OCI-M2 (cell line): ENCODE measurements at regions not wholly inside any gene's neighbourhood (a gene's known extent, or its start where the extent isn't known, plus 50 kb on each side); places are given as distances from the start of the nearest gene placed in this dataset.

Experiments
- DNase-seq: peaks from one replicate; lab custom pipeline; 2025; ENCODE audit not compliant: unreplicated experiment; lab: John Stamatoyannopoulos, UW

DNA sequence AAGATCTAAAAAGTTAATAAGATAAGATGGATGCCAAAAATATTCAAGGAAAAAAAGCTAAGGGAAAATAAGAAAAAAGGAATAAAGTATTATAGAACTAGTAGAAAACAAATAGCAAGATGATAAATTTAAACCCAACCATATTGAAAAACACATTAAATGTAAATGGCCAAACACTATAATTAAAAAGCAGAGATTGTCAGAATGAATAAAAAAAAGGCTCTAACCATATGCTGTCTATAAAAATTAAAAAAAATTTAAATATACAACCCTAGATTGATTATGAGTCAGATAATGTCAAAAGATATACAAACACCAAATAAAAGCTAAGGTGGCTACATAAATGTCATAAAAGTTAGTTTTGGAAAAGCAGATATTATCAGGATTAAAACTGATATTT, 617.5 kb upstream of the SGCG start:
- no peak for DNase-seq

DNA sequence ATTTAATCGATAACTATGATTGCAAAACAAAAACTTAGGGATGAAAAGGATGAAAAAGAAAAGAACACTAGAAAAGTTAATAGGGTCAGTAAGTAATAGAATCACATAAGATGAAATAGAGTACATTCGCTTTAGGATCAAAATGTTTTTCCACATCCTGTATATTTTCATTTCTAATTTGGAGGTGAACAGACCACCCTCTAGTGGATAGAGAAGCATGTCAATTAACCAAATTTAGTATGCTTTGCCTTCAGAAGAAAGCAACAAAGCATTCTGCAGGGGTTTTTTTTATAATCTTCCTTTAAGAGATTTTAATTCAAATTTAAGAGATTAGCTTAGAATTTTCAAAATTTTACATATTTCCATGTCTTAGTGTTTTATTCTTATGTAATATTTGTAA, 611.0 kb upstream of the SGCG start:
- DNase-seq = no peak

DNA sequence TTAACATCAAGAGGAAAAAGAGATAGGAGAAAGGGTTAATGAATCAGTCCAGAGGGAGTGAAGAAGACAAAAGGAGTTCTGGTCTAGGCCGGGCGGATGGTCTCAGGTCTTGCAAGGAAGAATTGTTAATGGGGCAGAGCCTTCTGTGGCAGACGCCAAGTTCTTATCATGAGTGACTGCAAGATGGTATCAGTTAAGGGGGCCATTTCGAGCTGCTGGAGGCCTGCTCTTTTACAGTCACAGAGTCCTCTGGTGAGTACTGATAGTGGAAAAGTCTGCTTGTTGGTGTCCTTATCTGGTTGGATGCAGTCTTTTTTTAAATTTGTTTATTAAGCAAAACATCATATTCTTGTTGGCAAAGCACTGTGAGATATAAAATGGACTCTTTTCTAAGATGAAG, 590.9 kb upstream of the SGCG start:
- DNase-seq = no peak

DNA sequence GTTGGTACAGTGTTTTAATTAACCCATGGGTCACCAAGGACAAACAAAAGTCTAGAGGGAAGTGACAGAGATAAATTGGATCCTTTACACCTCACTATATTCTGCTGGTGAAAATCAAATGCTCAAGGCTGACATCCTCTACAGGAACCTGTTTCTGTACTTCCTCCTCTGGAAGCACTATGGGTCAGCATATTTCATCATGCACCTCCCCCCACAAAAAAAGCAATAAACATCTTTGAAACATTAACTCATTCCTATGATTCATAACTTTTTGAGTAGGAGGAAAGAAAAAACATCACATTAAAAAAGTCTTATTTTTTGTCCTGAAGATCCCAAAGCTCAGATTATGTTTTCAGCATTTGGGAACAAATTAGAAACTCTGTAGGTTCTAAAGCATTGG, 588.3 kb upstream of the SGCG start:
- DNase-seq = no peak

DNA sequence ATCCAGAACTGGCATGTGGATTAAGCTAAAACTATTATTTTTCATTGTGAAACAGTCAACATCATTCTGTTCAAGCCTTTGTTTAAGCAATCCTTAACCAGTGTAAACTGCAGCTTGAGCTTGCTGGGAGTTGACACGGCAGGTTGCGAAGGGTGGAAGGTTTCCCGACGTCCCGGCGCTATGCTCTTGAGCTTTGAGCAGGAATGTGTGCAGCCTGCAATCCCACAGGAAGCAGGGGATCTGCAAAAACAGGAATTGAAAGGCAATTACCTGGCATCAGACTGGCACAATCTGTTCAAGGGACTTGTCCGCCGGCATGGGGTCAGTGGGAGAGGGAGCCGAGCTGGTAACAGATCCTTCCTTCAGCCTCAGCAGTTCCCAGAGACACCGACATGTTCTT, 586.7 kb upstream of the SGCG start:
- no peak for DNase-seq

DNA sequence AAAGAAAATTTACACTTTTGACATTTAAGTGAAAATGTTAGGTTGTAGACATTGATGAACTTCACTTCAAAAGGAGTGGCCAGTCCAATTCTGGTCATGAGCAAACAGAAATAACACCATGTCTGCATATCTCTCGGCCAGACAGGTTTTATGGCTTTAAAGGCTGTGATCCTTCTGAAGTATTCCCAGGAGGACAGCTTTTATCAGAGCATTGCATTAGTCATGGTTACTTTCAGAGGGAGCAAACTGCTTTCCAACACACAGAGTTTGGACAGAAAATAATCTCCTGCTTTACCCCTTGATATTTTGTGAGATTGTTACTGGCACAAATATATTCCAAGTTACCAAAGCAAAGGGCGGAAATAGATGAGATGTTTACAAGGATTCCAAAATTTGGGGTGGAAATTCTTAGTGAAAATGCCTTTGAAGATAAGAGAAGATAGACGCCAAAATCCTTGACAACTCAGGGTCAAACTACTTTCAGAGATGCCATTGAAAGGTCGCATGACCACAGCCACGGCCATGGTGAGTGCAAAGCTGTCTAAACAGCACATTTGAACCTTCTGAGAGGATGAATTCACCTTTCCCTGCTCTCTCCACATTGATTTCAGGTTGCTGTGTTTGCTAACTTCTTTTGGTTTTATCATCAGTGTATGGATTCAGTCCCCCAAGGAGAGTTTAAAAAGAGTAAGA, 584.5 kb upstream of the SGCG start:
- no peak for DNase-seq

DNA sequence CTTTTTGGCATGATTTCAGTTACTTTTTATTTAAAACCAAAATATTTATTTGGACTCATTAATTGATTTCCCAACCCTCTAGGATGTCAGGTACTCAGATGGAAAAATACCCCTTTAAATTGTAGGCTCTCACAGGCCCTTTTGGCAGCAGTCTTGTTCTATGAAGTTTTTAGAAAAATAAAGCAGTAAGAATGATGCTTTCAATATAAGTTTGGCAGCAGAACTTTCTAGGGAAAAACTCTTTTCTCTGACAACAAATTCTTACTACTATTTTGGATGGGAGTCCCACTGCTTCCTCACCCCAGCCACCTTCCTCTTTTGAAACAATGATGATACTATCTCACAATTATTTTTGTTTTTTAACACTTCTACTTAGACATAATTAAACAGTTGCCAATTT, 581.6 kb upstream of the SGCG start:
- no peak for DNase-seq

DNA sequence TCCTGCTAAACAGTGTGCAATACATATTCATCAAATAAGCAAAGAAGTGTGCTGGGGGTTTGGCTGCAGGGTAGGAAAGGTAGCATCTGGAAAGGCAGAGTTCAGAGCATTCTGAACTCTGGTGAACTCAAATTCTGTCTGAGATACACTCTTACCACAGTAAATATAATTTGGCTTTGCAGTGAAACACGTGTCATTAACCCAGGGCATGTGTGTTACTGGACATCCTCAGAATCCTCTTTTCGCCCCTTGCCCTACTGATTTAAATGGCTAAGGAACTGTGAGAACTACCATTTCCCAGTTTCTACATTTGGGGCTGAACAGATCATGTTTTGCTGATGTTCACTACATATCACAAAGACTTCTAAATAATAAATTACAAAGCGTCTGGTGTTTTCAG, 562.8 kb upstream of the SGCG start:
- no peak for DNase-seq

DNA sequence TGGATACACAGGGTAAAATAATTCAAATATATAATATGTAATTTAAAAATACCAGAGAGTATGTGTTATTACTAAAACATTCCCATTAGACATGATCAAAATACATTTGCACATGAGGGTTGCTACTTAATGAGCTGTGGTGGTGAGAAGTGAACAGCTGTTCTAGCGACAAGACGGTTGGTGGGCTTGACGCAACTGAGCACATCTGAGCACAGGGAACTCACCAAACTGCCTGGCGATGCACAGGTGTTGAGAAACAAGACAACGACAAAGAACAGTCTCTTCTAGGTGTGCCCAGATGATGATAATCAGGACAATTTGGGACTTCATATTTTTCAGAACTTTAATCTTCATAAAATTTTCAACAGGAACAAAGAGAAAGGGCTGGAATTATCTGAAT, 555.1 kb upstream of the SGCG start:
- no peak for DNase-seq

DNA sequence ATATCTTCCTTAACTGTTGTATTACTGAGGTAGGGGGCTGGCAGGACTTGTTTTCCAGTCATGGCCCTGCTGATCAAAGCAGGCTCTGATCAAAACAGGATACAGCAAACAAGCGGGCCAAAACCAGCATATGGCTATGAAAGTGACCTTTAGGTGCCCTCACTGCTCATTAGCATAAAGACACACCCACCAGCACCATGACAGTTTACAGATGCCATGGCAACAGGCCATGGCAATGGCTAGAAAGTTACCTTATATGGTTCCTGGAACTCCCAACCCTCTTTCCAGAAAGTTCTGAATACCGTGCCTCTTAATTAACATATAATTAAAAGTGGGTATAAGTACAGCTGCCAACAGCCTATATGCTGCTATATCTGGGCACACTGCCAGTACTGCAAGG, 551.4 kb upstream of the SGCG start:
- DNase-seq = no peak

DNA sequence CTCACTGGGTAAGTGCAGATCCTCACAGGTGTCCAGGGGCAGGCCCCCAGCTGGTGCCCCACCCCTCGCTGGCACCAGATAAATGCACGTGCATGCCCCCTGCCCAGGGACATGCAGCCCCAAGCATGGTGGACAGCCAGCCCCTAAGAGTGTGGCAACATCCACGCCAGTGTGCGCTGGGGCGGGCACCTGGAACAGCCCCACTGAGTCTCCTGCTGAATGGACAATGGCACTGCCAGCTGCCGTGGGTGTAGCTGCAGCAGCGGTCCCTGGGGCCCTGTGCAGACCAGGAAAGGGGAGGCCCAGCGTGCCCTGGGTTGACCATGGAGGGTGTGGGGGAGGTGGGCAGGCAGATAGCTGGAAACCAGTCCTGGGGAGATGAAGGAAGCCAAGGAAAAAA, 538.7 kb upstream of the SGCG start:
- DNase-seq = no peak

DNA sequence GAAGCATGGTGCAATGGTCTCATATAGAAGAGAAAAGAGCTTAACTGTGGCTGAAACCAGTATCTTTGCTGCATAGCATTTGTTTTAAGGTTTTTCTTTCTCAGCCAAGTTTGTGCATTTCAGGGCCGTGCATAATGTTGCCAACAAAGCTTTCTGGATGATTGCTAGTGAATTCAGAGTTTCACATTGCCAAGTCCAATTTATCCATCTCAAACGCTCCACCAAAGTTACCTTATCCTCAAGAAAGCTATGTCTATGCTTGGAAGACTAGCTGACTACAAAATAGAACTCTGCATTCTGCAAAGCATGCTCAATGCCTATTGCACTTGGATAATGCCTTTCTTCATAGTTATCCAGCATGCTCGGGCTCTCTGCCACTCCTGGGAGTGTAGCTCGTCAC, 535.8 kb upstream of the SGCG start:
- DNase-seq = no peak

DNA sequence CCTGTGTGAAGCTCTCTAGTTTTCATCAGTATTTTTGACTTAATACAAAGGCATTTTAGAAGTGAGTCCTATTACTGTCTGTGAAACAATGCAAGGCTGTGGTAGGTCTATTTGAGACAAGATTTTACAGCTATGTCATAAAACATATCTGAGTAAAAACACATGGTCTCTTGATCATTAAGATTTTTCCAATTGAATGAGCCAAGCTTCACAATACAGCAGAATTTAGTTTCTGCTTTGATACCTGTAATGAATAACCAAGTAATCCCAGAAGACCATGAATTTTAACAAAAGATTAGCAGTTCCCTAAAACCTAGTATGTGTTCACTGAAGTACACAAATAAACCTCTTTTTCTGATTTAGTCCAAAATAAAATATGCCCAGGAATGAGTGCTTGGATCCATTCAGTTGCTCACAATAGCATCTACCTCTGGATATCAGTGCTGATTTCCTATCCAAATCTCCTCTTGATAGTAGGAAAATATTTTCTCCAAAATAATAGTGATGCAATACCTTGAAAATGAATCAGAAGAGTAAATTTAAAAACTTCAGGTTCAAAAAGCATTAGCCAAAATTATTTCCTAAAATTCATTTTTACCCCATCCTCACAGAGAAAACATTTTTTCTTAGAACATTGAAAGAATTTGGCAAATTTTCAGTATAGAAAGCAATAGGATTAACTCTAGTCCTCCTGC, 533.5 kb upstream of the SGCG start:
- no peak for DNase-seq

DNA sequence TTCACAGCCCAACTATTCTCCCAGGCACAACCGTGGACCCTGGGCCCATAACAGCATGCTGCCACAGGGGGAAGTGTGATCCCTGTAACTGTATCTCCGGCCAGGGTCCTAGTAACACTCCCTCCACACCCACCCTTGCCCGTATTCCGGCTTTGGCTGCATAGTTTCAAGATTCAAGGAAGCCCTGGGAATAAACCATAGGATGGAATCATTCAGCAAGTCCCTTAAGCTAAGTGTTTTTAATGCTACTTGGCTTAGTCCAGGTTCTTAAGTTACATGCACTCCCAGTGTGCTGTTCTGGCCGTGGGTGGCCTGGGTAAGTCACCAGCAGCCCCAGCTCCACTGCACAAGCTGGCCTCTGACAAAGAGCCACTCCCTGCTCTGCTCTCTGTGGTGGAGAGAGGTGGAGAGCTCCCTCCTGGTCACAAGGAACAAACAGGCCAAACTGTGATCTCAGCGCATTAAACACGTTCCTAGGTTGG, 532.4 kb upstream of the SGCG start:
- DNase-seq = no peak

DNA sequence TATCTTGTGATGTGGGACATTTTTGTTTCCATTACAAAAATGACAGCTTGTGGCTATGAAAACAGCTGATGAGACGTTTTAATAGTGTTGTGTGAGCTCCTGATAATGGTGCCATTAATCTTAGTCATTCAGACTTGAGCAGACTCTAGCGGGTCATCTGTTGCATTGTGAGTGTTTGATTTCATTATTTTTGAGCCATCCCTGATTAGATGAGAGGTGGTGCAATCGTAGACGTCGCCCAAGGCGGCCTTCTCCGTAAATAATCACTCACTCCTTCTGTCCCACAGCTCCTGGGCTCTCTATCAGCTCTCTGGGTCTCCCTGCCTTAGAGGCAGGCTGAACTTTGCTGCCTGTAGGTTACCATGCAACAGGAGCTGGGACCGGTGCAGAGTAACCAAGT, 528.0 kb upstream of the SGCG start:
- no peak for DNase-seq

DNA sequence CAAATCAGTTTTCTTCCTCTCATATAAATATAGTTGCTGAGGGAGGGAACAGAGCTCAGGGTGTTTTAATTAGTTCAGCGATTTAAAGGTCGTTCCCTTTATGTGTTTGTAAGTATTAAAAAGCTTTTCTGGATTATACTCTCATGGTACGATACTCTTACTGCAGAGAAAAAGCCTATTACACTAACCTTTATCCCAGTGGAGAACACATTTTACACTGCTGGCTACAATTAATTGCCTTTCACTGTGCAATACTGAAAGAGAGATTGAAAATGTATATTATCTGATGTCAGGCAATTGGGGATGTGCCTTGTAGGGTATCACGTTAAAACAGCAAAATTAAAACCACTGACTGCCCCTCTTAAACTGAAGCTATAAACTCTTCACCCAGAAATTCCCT, 526.9 kb upstream of the SGCG start:
- DNase-seq = no peak

DNA sequence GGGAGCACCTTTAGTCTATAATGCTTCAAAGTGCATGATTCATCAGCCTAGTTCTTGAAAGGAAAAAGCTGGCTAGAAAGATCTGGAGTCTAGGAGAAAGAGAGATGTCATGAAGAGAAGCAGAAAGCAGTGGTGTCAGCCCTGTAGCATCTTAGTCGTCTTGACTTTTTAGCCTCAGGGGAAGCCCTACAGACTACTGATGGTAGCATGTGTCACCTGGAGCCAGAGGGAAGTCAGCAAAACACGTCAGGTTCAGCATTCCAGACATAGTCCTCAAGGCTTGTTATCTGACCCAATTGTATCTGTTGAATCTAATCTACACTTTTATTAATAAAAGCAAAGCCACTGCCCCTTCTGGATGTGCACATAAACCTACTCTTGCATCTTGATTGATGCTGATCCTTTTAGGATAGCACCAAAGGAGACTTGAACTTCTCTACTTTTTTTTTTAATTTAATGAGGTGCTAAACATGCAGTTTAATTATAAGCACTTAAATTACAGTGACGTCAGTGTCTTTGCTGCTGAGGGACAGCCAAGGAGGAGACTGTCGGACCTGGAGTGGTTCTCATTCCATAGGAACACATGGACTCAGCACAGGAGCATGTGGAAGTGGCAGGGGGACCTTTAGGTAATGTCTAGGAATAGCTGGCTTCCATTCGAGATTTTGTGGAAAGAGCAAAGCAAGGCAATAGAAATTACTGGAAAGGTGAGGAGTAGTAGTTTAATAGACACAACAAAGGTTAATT, 525.5 kb upstream of the SGCG start:
- no peak for DNase-seq

DNA sequence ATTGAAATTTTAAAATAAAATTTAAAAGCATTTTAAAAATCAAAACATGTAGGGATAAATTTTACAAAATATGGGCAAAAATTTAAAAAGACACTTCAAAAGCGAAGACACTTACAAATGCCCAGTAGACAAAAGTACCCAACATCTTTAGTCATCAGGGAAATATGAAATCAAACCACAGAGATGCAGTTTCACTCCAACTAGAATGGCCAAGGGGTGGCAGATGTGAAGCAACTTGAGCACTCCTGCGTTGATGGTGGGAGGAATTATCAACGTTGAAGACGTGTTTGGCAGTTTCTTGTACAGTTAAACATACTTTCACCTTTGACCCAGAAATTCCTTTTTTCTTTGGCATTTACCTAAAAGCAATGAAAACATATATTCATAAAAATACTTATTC, 518.0 kb upstream of the SGCG start:
- no peak for DNase-seq

DNA sequence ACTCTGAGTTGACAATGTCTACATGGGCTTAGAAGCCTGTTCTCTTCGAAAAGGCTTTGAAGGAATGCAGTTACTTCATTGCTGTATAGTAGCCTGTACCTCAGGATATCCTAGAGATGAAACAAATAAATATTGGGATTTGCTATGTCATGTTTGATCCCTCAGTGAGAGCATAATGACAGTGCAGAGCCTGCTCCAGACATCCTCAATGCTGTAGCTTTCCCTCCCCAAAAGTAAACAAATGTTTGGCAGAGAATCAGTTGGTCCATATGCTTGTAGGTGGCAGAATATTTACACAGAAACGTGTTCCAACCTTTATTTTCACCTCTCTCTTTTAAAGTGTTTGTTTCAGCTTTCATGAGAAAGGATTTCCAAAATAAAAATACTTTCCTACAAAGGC, 515.3 kb upstream of the SGCG start:
- no peak for DNase-seq

DNA sequence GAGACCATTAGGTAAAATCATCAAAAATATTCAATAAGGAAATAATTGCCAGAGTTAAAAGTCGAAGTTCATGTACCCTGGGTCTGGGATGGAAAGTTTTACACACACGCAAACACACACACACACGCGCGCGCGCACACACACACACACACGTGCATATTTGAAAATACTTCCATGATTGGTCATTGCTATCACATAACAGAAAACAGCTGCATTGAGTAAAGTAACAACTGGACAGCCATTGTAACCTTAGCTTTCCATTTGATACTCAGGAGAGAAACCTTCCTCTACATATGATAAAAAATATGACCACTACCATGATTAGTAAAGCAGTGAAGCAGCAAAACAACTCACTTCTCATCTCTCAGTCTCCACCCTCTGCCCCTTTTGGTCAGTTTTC, 490.0 kb upstream of the SGCG start:
- DNase-seq = no peak

DNA sequence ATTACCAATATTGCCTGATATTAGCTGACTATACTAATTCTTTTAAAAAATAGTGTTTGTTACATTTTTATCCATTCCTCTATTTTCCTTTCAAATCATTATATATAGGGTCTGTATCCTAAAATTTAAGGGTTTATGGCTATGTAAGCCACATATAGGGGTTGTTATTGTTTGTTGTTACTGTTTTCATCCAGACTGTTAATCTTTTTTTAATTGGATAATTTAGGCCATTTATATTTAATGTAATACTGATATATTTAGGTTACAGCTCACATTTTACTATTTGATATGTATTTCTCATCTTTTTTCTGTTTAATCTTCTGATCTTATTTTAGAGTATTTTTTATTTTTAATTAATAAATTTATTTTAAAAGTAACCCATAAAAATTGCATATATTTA, 487.1 kb upstream of the SGCG start:
- no peak for DNase-seq

DNA sequence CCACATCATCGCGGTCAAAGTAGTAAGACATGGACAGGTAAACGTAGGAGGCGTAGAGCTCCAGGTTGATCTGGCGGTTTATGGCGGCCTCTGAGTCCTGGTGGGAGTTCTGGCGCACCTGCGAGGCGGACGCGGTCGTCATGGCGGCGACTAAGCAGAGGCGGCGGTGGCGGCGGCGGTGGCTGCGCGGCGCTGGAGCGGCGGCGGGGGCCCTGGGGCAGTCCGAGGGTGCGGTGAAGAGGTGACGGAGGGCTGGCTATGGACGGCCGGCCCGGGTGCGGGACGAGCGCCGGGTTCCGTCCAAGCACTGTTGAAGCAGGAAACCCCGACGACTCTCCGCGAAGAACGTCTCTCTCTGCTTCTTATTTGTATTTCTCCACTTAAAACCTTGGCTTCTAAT, 484.3 kb upstream of the SGCG start:
- no peak for DNase-seq
